ENCODE measurements at regions not wholly inside any gene's neighbourhood (a gene's known extent, or its start where the extent isn't known, plus 50 kb on each side); places are given as distances from the start of the nearest gene placed in this dataset.

GRCh38 chr22:27594474-27595134 lies 207.0 kb downstream of the MN1 start:
- TF ChIP-seq SIN3A (IDR thresholded peaks at IDR 0.05; ENCODE audit: borderline replicate concordance, insufficient read depth, low read length) (no peak), TAF1 (IDR thresholded peaks at IDR 0.05; ENCODE audit: borderline replicate concordance, insufficient read depth, low read length) (no peak), FOXP2 (optimal IDR thresholded peaks at IDR 0.05; ENCODE audit: borderline replicate concordance, extremely low read depth, extremely low read length, insufficient read depth) (no peak)
- TF ChIP-seq, protein P1, sequence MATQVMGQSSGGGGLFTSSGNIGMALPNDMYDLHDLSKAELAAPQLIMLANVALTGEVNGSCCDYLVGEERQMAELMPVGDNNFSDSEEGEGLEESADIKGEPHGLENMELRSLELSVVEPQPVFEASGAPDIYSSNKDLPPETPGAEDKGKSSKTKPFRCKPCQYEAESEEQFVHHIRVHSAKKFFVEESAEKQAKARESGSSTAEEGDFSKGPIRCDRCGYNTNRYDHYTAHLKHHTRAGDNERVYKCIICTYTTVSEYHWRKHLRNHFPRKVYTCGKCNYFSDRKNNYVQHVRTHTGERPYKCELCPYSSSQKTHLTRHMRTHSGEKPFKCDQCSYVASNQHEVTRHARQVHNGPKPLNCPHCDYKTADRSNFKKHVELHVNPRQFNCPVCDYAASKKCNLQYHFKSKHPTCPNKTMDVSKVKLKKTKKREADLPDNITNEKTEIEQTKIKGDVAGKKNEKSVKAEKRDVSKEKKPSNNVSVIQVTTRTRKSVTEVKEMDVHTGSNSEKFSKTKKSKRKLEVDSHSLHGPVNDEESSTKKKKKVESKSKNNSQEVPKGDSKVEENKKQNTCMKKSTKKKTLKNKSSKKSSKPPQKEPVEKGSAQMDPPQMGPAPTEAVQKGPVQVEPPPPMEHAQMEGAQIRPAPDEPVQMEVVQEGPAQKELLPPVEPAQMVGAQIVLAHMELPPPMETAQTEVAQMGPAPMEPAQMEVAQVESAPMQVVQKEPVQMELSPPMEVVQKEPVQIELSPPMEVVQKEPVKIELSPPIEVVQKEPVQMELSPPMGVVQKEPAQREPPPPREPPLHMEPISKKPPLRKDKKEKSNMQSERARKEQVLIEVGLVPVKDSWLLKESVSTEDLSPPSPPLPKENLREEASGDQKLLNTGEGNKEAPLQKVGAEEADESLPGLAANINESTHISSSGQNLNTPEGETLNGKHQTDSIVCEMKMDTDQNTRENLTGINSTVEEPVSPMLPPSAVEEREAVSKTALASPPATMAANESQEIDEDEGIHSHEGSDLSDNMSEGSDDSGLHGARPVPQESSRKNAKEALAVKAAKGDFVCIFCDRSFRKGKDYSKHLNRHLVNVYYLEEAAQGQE (IDR thresholded peaks at IDR 0.05; ENCODE audit: insufficient read depth in 1 of 2, low read depth in 2 of 2, low read length in 2 of 2): no peak

- TF ChIP-seq, protein P1 (IDR thresholded peaks at IDR 0.05; ENCODE audit: insufficient read depth in 1 of 2, low read depth in 2 of 2, low read length in 2 of 2): no peak
- TF ChIP-seq SIN3A (IDR thresholded peaks at IDR 0.05; ENCODE audit: borderline replicate concordance, insufficient read depth, low read length): no peak
- TF ChIP-seq TAF1 (IDR thresholded peaks at IDR 0.05; ENCODE audit: borderline replicate concordance, insufficient read depth, low read length): no peak
- TF ChIP-seq FOXP2 (optimal IDR thresholded peaks at IDR 0.05; ENCODE audit: borderline replicate concordance, extremely low read depth, extremely low read length, insufficient read depth): no peak
- TF ChIP-seq POLR2AphosphoS5 (IDR thresholded peaks at IDR 0.05; ENCODE audit: low read depth, low read length): no peak
Observed at GRCh38 chr22:27596133-27596870, 205.3 kb downstream of the MN1 start.

- TF ChIP-seq POLR2AphosphoS5 (IDR thresholded peaks at IDR 0.05; ENCODE audit: low read depth, low read length): no peak
- TF ChIP-seq, protein P1 (IDR thresholded peaks at IDR 0.05; ENCODE audit: insufficient read depth in 1 of 2, low read depth in 2 of 2, low read length in 2 of 2): no peak
Observed at GRCh38 chr22:27597703-27598444, 203.7 kb downstream of the MN1 start.

DNA sequence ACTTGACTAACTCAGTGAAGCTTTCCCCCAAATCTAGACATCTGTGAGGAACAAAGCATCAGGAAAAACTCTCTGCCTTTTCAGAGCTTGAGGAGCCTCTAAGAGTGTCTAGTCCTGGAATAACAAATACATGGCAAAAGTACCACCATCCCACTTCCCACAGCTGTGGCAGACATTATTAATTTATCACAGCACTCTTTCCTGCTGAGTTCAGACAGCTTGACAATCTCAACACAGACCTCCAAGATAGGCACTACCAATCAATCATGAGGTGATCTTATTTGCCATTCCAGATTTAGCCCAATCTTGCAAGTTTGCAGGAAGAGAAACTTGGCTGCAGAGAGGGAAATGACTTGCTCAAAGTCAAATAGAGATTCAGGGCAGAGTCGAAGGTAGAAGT lies 202.8 kb downstream of the MN1 start:
- TF ChIP-seq POLR2AphosphoS5 (IDR thresholded peaks at IDR 0.05; ENCODE audit: low read depth, low read length) (no peak), SIN3A (IDR thresholded peaks at IDR 0.05; ENCODE audit: borderline replicate concordance, insufficient read depth, low read length) (no peak), TAF1 (IDR thresholded peaks at IDR 0.05; ENCODE audit: borderline replicate concordance, insufficient read depth, low read length) (no peak), FOXP2 (optimal IDR thresholded peaks at IDR 0.05; ENCODE audit: borderline replicate concordance, extremely low read depth, extremely low read length, insufficient read depth) (no peak)
- TF ChIP-seq, protein P1 (IDR thresholded peaks at IDR 0.05; ENCODE audit: insufficient read depth in 1 of 2, low read depth in 2 of 2, low read length in 2 of 2): no peak

Data from PFSK-1 (cell line).